ENCODE measurements at regions not wholly inside any gene's neighbourhood (a gene's known extent, or its start where the extent isn't known, plus 50 kb on each side); places are given as distances from the start of the nearest gene placed in this dataset.

- Histone ChIP-seq H3K27ac (ENCODE audit: control insufficient read depth, insufficient read depth) (no peak overlapping the region), H3K79me2 (ENCODE audit: control insufficient read depth, insufficient read depth, low read length) (no peaks in the 10 kb centered on the region), H2AFZ (ENCODE audit: control insufficient read depth, low read depth, low read length) (no peak overlapping the region), H3K27me3 (replicated peaks in 1 of 2; ENCODE audit: control insufficient read depth in 2 of 2, insufficient read depth in 2 of 2, low read length in 1 of 2) (no peaks in the 10 kb centered on the region), H3K4me3 (no peak overlapping the region), H3K4me1 (ENCODE audit: control insufficient read depth, insufficient read depth, low read length) (no peaks in the 10 kb centered on the region), H3K4me2 (ENCODE audit: control insufficient read depth, insufficient read depth) (no peak overlapping the region), H3K36me3 (ENCODE audit: control insufficient read depth in 2 of 2, insufficient read depth in 2 of 2, low read length in 1 of 2) (no peaks in the 10 kb centered on the region), H3K9ac (ENCODE audit: control insufficient read depth, insufficient read depth, low read length) (no peak overlapping the region), H3K9me3 (replicated peaks; ENCODE audit: control insufficient read depth, insufficient read depth, low read length) (no peaks in the 10 kb centered on the region), H4K20me1 (ENCODE audit: control insufficient read depth, insufficient read depth) (no peaks in the 10 kb centered on the region)
- BruUV-seq (replicated peaks) = no TSS peak
- RAD21 ChIA-PET (ENCODE audit: unreplicated experiment) = no interaction called here
- FAIRE-seq (no peak), ATAC-seq (no peak), DNase-seq (ENCODE audit: low read depth, low spot score) (no peak)
- CTCF ChIA-PET = no interaction called here
- in situ Hi-C loops (cut with MboI) (no loop called here), intact Hi-C loops (cut with micrococcal nuclease; ENCODE audit: unreplicated experiment) (no loop called here)
- SMC1A ChIA-PET (ENCODE audit: uncharacterized antibody, unreplicated experiment) = no interaction called here
- POLR2A ChIA-PET = no interaction called here
- TF ChIP-seq TBL1XR1 (IDR thresholded peaks at IDR 0.05; ENCODE audit: low read depth, low read length) (no peak), ZNF384 (IDR thresholded peaks at IDR 0.05; ENCODE audit: borderline replicate concordance, low read depth, low read length) (no peak), KLF5 (IDR thresholded peaks at IDR 0.05; ENCODE audit: partially characterized antibody) (no peak), CTCF (IDR thresholded peaks at IDR 0.05 in 2 of 3, conservative IDR thresholded peaks at IDR 0.05 in 1 of 3; ENCODE audit: control insufficient read depth in 2 of 3, extremely low read depth in 1 of 3, insufficient read depth in 1 of 3, low read depth in 3 of 3, low read length in 3 of 3) (no peak), TCF3 (IDR thresholded peaks at IDR 0.05; ENCODE audit: borderline replicate concordance, insufficient read depth, low read depth, low read length) (no peak), NFYB (IDR thresholded peaks at IDR 0.05; ENCODE audit: insufficient read depth, low read depth, low read length) (no peak), SMARCA5 (IDR thresholded peaks at IDR 0.05) (no peak), RUNX3 (IDR thresholded peaks at IDR 0.05; ENCODE audit: low read length) (no peak), ZBTB4 (CRISPR knock-in tag; IDR thresholded peaks at IDR 0.05) (no peak), SMAD5 (IDR thresholded peaks at IDR 0.05; ENCODE audit: low read depth) (no peak), CEBPZ (IDR thresholded peaks at IDR 0.05; ENCODE audit: low read depth, low read length) (no peak), IRF4 (IDR thresholded peaks at IDR 0.05; ENCODE audit: low read depth, low read length) (no peak), E4F1 (IDR thresholded peaks at IDR 0.05; ENCODE audit: borderline replicate concordance, partially characterized antibody) (no peak), TCF7 (IDR thresholded peaks at IDR 0.05; ENCODE audit: borderline replicate concordance) (no peak), POLR2A (IDR thresholded peaks at IDR 0.05; ENCODE audit: low read depth, low read length) (no peak)
- WGBS (ENCODE audit: insufficient coverage, insufficient replicate concordance, low lambda C conversion rate, missing lambda C conversion rate) = 58% methylated on average over 3 of the region's 3 CpGs
Measured at GRCh38 chr4:59969909-59970308, 1230.2 kb upstream of the ADGRL3 start.

All from GM12878 (cell line).